ENCODE measurements at regions not wholly inside any gene's neighbourhood (a gene's known extent, or its start where the extent isn't known, plus 50 kb on each side); places are given as distances from the start of the nearest gene placed in this dataset.
A peak's percentile ranks its signal among the peaks of the same experiment; 100 is the strongest.
"Not testable (repeated sequence)": the region's sequence is repeated elsewhere in the genome, so short reads cannot be mapped to it uniquely, and the experiment has no call there.

- no peak for DNase-seq (ENCODE audit: low read depth, low spot score)
- H3K27ac ChIP-seq = no peak overlapping the region
Observed at GRCh38 chr5:118611332-118611945, 376.9 kb downstream of the DTWD2 start.

GRCh38 chr5:118606940-118607339, 381.4 kb downstream of the DTWD2 start:
- DNase-seq (ENCODE audit: low read depth, low spot score) = no peak
- no peak overlapping the region for H3K27ac ChIP-seq

GRCh38 chr5:118605761-118606160, 382.6 kb downstream of the DTWD2 start:
- no peak for DNase-seq (ENCODE audit: low read depth, low spot score)
- no peak overlapping the region for H3K27ac ChIP-seq

- no peak overlapping the region for H3K27ac ChIP-seq
- DNase-seq (ENCODE audit: low read depth, low spot score) = no peak
Observed at GRCh38 chr5:118604106-118604505, 384.2 kb downstream of the DTWD2 start.

- no peak overlapping the region for H3K27ac ChIP-seq
- no peak for DNase-seq (ENCODE audit: low read depth, low spot score)
Observed at GRCh38 chr5:118603278-118603677, 385.1 kb downstream of the DTWD2 start.

- no peak for DNase-seq (ENCODE audit: low read depth, low spot score)
- H3K27ac ChIP-seq = no peak overlapping the region
Observed at GRCh38 chr5:118598311-118598710, 390.0 kb downstream of the DTWD2 start.

GRCh38 chr5:118597543-118597942, 390.8 kb downstream of the DTWD2 start:
- DNase-seq (ENCODE audit: low read depth, low spot score) = no peak
- H3K27ac ChIP-seq = no peak overlapping the region

GRCh38 chr5:118596255-118596654, 392.1 kb downstream of the DTWD2 start:
- DNase-seq (ENCODE audit: low read depth, low spot score) = no peak

GRCh38 chr5:118593003-118593328, 395.4 kb downstream of the DTWD2 start:
- no peak overlapping the region for H3K27ac ChIP-seq
- no peak for DNase-seq (ENCODE audit: low read depth, low spot score)

More at GRCh38 chr5:118596255-118596654, 392.1 kb downstream of the DTWD2 start:
- H3K27ac ChIP-seq = no peak overlapping the region

- no peak overlapping the region for H3K27ac ChIP-seq
- DNase-seq (ENCODE audit: low read depth, low spot score) = no peak
Observed at GRCh38 chr5:118592229-118593002, 395.9 kb downstream of the DTWD2 start.

- no peak overlapping the region for H3K27ac ChIP-seq
- DNase-seq (ENCODE audit: low read depth, low spot score) = no peak
Observed at GRCh38 chr5:118590806-118591205, 397.5 kb downstream of the DTWD2 start.

- no peak for DNase-seq (ENCODE audit: low read depth, low spot score)
- H3K27ac ChIP-seq = no peak overlapping the region
Observed at GRCh38 chr5:118580949-118581348, 407.4 kb downstream of the DTWD2 start.

- no peak for DNase-seq (ENCODE audit: low read depth, low spot score)
- H3K27ac ChIP-seq = no peak overlapping the region
Observed at GRCh38 chr5:118578093-118578492, 410.3 kb downstream of the DTWD2 start.

GRCh38 chr5:118577621-118578020, 410.7 kb downstream of the DTWD2 start:
- DNase-seq (ENCODE audit: low read depth, low spot score) = no peak

GRCh38 chr5:118570276-118570675, 418.1 kb downstream of the DTWD2 start:
- DNase-seq (ENCODE audit: low read depth, low spot score) = not testable (repeated sequence)
- peak overlapping the region; percentile 79 for H3K27ac ChIP-seq

More at GRCh38 chr5:118577621-118578020, 410.7 kb downstream of the DTWD2 start:
- no peak overlapping the region for H3K27ac ChIP-seq

- DNase-seq (ENCODE audit: low read depth, low spot score) = peak; percentile 73
Observed at GRCh38 chr5:118569596-118569995, 418.8 kb downstream of the DTWD2 start.

GRCh38 chr5:118565335-118565971, 422.9 kb downstream of the DTWD2 start:
- DNase-seq (ENCODE audit: low read depth, low spot score) = no peak
- H3K27ac ChIP-seq = no peak overlapping the region

More at GRCh38 chr5:118569596-118569995, 418.8 kb downstream of the DTWD2 start:
- H3K27ac ChIP-seq = peak overlapping the region; percentile 79

- H3K27ac ChIP-seq = no peak overlapping the region
- no peak for DNase-seq (ENCODE audit: low read depth, low spot score)
Observed at GRCh38 chr5:118561971-118562370, 426.4 kb downstream of the DTWD2 start.

GRCh38 chr5:118561235-118561634, 427.1 kb downstream of the DTWD2 start:
- no peak overlapping the region for H3K27ac ChIP-seq
- no peak for DNase-seq (ENCODE audit: low read depth, low spot score)

- DNase-seq (ENCODE audit: low read depth, low spot score) = no peak
- no peak overlapping the region for H3K27ac ChIP-seq
Observed at GRCh38 chr5:118558871-118559270, 429.5 kb downstream of the DTWD2 start.

- no peak for DNase-seq (ENCODE audit: low read depth, low spot score)
- no peak overlapping the region for H3K27ac ChIP-seq
Observed at GRCh38 chr5:118557251-118557661, 431.1 kb downstream of the DTWD2 start.

Measured in epithelial cell of prostate (primary cell).